ENCODE measurements at regions not wholly inside any gene's neighbourhood (a gene's known extent, or its start where the extent isn't known, plus 50 kb on each side); places are given as distances from the start of the nearest gene placed in this dataset.

DNA sequence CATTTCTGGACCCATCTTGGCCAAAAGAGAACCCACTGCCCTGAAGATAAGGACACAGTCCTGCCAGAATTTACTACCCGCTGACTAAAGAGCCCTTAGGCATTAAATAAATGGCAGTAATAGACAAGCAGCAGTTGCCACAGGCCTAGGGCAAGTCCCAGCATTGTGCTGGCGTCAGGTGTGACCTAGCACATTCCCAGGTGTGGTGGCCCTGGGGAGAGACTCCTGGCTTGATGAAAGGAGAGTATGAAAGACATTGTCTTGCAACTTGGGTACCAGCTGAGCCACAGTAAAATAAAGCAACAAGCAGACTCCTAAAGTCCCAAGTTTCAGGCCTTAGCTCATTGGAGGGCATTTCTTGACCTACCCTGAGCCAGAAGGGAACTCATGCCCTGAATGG, 715.7 kb upstream of the SORCS1 start:
- no peak overlapping the region for H3K4me3 ChIP-seq (ENCODE audit: low read depth, low read length)
- H3K9me3 ChIP-seq: no peaks in the 10 kb centered on the region
- no peak for DNase-seq
- TF ChIP-seq, protein P1, sequence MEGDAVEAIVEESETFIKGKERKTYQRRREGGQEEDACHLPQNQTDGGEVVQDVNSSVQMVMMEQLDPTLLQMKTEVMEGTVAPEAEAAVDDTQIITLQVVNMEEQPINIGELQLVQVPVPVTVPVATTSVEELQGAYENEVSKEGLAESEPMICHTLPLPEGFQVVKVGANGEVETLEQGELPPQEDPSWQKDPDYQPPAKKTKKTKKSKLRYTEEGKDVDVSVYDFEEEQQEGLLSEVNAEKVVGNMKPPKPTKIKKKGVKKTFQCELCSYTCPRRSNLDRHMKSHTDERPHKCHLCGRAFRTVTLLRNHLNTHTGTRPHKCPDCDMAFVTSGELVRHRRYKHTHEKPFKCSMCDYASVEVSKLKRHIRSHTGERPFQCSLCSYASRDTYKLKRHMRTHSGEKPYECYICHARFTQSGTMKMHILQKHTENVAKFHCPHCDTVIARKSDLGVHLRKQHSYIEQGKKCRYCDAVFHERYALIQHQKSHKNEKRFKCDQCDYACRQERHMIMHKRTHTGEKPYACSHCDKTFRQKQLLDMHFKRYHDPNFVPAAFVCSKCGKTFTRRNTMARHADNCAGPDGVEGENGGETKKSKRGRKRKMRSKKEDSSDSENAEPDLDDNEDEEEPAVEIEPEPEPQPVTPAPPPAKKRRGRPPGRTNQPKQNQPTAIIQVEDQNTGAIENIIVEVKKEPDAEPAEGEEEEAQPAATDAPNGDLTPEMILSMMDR (IDR thresholded peaks at IDR 0.05; ENCODE audit: low read depth, low read length): no peak
- no peaks in the 10 kb centered on the region for H3K4me1 ChIP-seq
- no peaks in the 10 kb centered on the region for H3K27me3 ChIP-seq
- H3K36me3 ChIP-seq: no peaks in the 10 kb centered on the region

DNA sequence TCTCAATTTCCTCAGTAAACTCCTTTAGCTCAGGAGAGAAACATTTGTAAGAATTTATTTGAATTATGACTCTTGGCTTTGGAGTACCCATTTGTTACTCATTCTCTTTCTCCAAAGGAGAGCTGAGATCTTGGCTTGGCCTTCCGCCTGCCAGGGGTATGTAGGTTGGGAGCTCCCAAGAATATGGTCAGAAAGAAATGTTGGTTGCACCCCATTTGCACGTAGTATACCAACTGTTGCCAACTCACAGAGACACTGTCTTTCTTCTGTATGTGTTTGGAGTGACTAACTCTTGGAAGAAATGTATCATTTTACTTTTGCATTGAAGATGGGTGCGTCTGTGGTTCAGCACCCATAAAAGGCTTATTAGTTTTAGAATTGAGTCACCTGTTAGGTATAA, 708.5 kb upstream of the SORCS1 start:
- Histone ChIP-seq H3K27me3 (no peaks in the 10 kb centered on the region), H3K4me3 (ENCODE audit: low read depth, low read length) (no peak overlapping the region), H3K36me3 (no peaks in the 10 kb centered on the region), H3K9me3 (no peaks in the 10 kb centered on the region), H3K4me1 (no peaks in the 10 kb centered on the region)
- TF ChIP-seq, protein P1 (IDR thresholded peaks at IDR 0.05; ENCODE audit: low read depth, low read length): no peak
- no peak for DNase-seq

DNA sequence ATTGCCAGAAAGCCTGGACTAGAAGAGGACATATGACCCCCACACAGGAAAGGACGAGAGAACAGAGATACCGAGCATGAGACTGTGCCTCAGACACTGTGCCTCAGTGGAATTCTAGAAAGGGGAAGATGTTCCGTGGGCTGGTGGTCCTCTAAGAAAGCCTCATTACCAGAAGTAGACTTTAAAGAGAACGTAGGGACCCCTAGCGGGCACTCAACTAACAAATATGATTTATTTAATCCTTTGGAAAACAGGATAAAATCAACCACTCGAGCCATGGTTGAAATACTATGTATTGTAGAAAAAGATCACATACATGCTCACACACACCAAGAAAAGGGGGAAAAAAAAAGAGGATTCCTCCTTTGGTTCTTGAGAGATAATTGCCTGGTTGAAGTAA, 701.2 kb upstream of the SORCS1 start:
- TF ChIP-seq, protein P1 (IDR thresholded peaks at IDR 0.05; ENCODE audit: low read depth, low read length): no peak
- H3K4me3 ChIP-seq (ENCODE audit: low read depth, low read length): no peak overlapping the region
- H3K9me3 ChIP-seq: no peaks in the 10 kb centered on the region
- H3K4me1 ChIP-seq: no peaks in the 10 kb centered on the region
- no peak for DNase-seq
- no peaks in the 10 kb centered on the region for H3K36me3 ChIP-seq
- H3K27me3 ChIP-seq: no peaks in the 10 kb centered on the region

DNA sequence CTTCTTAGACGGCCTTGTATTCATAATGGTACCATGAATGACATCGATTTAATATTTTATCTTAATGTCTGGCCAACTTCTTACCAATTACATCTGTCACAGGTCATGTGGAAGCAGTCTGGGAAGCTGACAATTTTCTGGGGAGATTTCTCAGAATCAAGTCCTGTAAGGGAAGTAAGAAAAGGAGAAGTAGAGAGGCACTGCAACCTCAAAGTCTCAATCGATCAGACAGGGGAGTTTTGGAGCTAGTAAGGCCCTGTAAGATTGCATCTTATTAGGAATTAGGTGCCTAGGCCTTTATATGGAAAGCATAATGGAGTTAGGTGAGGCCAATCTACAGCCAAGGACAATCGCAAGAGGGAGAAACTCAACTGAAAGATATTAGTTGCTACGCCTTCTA, 694.6 kb upstream of the SORCS1 start:
- DNase-seq: no peak
- no peaks in the 10 kb centered on the region for H3K4me1 ChIP-seq
- H3K27me3 ChIP-seq: no peaks in the 10 kb centered on the region
- no peak overlapping the region for H3K4me3 ChIP-seq (ENCODE audit: low read depth, low read length)
- H3K36me3 ChIP-seq: no peaks in the 10 kb centered on the region
- no peaks in the 10 kb centered on the region for H3K9me3 ChIP-seq
- TF ChIP-seq, protein P1 (IDR thresholded peaks at IDR 0.05; ENCODE audit: low read depth, low read length): no peak

DNA sequence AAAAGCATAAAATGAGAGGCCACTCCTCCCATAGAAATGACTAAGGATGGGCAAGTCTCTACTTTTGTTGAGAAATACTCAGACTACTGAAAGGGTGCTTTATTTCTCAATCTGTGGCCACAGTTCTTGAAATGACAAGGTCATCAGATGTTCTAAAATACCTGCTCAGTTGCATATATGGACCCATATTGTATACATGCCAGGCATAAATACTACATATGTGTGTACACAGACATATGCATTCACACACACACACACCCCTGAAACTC, 691.5 kb upstream of the SORCS1 start:
- Histone ChIP-seq H3K36me3 (no peaks in the 10 kb centered on the region), H3K4me3 (ENCODE audit: low read depth, low read length) (no peak overlapping the region), H3K9me3 (no peaks in the 10 kb centered on the region), H3K27me3 (no peaks in the 10 kb centered on the region), H3K4me1 (no peaks in the 10 kb centered on the region)
- no peak for DNase-seq
- TF ChIP-seq, protein P1 (IDR thresholded peaks at IDR 0.05; ENCODE audit: low read depth, low read length): no peak

DNA sequence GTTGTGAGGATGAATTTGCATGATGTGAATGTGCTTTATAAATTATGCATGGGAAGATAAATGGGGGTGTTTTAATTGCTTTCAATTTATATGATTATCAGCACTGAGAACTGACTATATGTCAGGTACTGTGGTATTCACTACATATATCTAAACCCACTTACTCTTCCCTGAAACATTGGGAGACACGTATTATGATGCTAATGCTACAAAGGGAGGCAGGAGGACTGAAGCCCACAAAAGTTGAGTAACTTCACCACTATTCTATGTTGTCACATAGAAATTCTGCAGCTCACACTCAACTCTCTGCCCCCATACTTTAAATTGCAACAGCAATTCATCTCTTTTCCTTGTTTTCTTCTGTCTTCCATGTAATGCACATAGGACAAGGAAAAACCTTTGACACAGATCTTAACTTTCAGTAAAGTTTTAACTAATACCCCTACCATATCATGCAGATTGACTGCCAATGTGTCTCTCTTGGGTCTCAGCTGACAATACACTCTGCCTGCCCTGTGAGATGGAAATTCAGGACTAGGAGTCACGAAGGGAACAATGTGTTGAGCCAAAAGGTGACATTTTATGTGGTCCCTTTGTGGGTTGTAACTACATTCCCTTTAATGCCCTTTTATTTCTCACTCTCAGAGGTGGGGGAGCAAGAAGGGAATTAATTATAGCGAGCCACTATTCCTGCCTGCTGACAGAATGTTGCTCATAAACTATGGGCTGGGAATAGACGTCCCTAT, 691.0 kb upstream of the SORCS1 start:
- DNase-seq: no peak
- H3K4me1 ChIP-seq: no peaks in the 10 kb centered on the region
- no peaks in the 10 kb centered on the region for H3K36me3 ChIP-seq
- TF ChIP-seq, protein P1 (IDR thresholded peaks at IDR 0.05; ENCODE audit: low read depth, low read length): no peak
- no peaks in the 10 kb centered on the region for H3K9me3 ChIP-seq
- H3K27me3 ChIP-seq: no peaks in the 10 kb centered on the region
- no peak overlapping the region for H3K4me3 ChIP-seq (ENCODE audit: low read depth, low read length)
